SJCRH30 (cell line): ENCODE measurements at regions not wholly inside any gene's neighbourhood (a gene's known extent, or its start where the extent isn't known, plus 50 kb on each side); places are given as distances from the start of the nearest gene placed in this dataset.
A peak's percentile ranks its signal among the peaks of the same experiment; 100 is the strongest.

ENCODE experiments used
- DNase-seq, 2 experiments: peaks; one replicate each; pipeline ENCODE4 v3.0.0-alpha.2; 2015 to 2020
- H3K27ac ChIP-seq: fragments of 250-450 bp; sonication (Bioruptor Pico); 2 replicates; pipeline ENCODE4 v1.5.1; 2020; ENCODE audit warnings: mild to moderate bottlenecking, moderate library complexity
- H3K27me3 ChIP-seq: fragments of 250-450 bp; sonication (Bioruptor Pico); 2 replicates; pipeline ENCODE4 v1.5.1; 2020; ENCODE audit warnings: mild to moderate bottlenecking, moderate library complexity
- H3K36me3 ChIP-seq: fragments of 250-450 bp; sonication (Bioruptor Pico); 2 replicates; pipeline ENCODE4 v1.5.1; 2020; ENCODE audit warnings: mild to moderate bottlenecking, moderate library complexity
- H3K4me1 ChIP-seq: fragments of 250-450 bp; sonication (Bioruptor Pico); 2 replicates; pipeline ENCODE4 v1.5.1; 2020; ENCODE audit warnings: mild to moderate bottlenecking, moderate library complexity
- H3K4me3 ChIP-seq: fragments of 250-450 bp; sonication (Bioruptor Pico); 2 replicates; pipeline ENCODE4 v1.5.1; 2020; ENCODE audit warnings: mild to moderate bottlenecking, moderate library complexity
- H3K9me3 ChIP-seq: fragments of 250-450 bp; sonication (Bioruptor Pico); replicated peaks from 2 replicates; pipeline ENCODE4 v1.5.1; 2020; ENCODE audit warnings: mild to moderate bottlenecking, moderate library complexity

DNA sequence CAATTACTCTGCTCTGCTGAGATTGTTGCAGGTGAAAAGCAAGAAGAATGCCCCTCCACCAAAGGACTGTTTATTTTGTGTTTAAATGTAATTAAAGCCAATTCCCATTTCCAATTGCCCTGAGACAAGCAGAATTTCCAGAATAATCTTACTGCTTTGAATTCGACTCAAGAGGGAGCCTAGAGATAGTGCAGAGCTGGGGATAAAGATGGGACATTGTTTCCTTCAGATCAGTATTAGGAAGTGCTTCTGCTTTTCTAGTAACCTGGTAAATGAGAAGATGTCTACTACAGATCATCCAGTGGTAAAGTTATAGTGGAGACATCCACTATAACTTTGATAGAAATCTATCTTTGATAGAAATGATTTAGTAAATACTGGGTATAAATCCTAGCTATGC is 326.9 kb downstream of the UBE3D start:
- Histone ChIP-seq H3K27me3 (no peaks in the 10 kb centered on the region), H3K9me3 (no peaks in the 10 kb centered on the region), H3K36me3 (no peaks in the 10 kb centered on the region), H3K4me1 (peaks cover 25% of the 10 kb centered on the region), H3K27ac (no peak overlapping the region), H3K4me3 (no peak overlapping the region)
- no peak for DNase-seq

DNA sequence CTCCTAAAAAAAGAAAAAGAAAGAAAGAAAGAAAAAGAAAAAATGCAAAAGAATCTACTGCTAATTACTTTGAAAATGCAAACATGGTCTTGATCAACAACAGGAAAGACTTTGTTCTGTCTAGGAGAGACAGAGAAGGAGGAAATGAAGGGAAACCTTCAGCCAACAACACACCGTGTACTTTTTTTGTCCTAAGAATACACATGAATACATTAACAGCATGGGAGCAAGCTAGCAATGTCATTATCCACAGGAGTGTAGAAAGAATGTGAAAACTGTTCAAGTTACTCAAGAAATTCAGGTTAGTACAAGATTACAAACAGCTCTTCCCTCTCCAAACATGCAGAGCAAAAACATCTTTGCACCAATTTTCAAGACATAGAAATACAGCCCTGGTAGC is 326.3 kb downstream of the UBE3D start:
- Histone ChIP-seq H3K9me3 (no peaks in the 10 kb centered on the region), H3K4me3 (no peak overlapping the region), H3K36me3 (no peaks in the 10 kb centered on the region), H3K4me1 (peaks cover 28% of the 10 kb centered on the region), H3K27me3 (no peaks in the 10 kb centered on the region), H3K27ac (no peak overlapping the region)
- no peak for DNase-seq

DNA sequence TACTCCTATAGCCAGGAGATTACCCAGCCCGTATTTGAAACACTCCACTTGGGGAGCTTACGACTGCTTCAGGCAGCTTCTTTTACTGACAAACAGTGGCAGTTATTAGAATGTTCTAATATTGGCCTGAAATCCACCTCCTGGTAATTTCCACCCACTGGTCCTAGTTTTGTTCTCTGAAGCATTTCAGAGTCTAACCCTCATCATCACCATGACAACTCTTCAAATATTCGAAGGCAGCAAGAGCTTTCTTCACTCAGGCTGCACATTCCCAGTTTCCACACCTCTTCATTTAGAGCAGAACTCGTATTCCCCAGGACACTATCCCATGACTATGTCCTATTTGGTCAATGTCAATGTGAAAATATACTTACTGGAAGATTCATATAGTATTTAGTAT is 325.6 kb downstream of the UBE3D start:
- Histone ChIP-seq H3K4me1 (peaks cover 36% of the 10 kb centered on the region), H3K36me3 (no peaks in the 10 kb centered on the region), H3K4me3 (no peak overlapping the region), H3K27me3 (no peaks in the 10 kb centered on the region), H3K27ac (no peak overlapping the region), H3K9me3 (no peaks in the 10 kb centered on the region)
- no peak for DNase-seq

DNA sequence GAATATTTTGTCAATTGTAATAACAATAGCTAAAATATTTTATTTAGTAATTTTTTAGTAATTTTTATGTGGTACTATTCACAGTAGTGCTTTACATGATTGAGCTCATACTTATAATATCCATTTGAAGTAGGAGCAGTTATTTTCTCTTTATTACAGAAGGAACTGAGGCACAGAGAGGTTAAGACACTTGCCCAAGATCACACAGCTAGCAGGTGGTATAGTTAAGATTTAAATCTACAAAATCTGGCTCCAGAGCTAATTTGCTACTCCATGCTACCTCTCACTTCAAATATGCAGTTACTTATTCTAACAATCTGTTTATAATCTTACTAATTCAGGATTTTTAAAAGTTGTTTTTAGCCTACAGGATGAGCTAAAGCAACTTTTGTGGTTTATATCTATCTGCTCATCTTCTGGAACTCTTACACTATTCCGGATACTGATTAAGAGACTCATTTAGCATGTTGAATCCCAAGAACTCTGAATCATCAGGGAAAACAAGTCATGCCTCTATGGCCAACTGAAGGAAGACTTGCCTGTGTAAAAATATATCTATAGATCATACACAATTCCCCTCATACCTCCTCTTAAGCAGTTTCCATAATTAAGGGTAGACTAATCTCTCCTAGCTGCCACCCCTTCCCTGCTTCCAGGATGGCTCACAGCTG is 324.2 kb downstream of the UBE3D start:
- Histone ChIP-seq H3K27me3 (no peaks in the 10 kb centered on the region), H3K36me3 (no peaks in the 10 kb centered on the region), H3K4me1 (peaks cover 38% of the 10 kb centered on the region), H3K27ac (peak overlapping the region; percentile 80), H3K4me3 (no peak overlapping the region), H3K9me3 (no peaks in the 10 kb centered on the region)
- DNase-seq, result no peak

DNA sequence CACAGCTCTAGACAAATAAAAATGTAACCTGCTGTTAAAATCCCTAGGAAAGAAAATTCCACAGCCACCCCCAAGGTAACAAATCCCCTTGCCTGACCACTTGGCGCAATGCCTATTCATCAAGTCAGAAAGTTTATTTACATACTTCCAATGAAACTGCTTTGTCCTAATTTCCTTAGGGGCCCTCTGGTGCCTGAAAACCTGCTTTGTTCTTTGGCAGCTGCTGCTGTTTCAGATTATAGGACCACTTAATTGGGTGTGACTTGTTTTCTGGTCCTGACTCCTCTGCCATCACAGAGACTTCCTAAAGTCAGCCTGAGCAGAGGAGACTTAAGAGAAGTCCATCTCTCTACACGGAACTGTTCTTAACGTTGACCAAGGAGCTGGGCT is 323.6 kb downstream of the UBE3D start:
- Histone ChIP-seq H3K4me1 (peaks cover 38% of the 10 kb centered on the region), H3K4me3 (no peak overlapping the region), H3K27ac (peak overlapping the region; percentile 80), H3K27me3 (no peaks in the 10 kb centered on the region), H3K9me3 (no peaks in the 10 kb centered on the region), H3K36me3 (no peaks in the 10 kb centered on the region)
- peak; percentile 83 to 92 for DNase-seq

DNA sequence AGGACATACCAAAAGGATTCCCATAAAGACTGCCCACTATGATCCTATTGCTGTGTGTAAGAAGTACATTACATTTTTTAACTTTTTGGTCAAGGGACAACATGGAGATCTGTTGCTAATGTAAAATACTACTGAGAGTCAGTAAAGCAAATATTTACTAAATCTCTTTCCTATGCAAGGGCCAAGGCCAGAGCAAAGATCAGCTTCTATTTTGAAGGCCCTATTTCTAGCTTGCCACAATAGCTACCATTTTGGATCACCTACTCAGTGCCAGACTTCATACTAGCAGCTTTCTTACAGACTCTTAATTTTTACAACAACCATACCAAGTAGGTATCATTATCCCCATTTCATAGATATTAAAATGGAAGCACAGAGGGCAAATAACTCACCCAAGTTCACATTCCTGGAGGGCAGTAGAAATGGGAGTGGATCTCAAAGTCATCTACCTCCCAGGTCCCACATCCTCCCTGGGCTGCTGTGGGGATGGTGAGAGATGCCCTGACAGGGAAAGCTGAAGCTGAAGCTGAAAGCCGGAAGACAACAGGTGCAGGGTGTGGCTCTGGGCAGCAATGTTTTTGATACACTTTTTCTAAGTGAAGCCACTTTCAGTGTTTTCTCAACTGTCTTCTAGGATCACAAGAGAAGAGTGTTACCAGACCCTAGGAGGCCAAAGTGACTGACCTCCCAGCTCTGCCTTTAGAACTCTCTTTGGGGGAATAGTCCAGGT is 321.2 kb downstream of the UBE3D start:
- peak; percentile 54 to 65 for DNase-seq
- H3K4me1 ChIP-seq, result peaks cover 41% of the 10 kb centered on the region
- no peak overlapping the region; the same call in 1 of the 2 replicates for H3K27ac ChIP-seq
- peaks cover 4% of the 10 kb centered on the region; the same call in 1 of the 2 replicates for H3K9me3 ChIP-seq
- H3K27me3 ChIP-seq, result no peaks in the 10 kb centered on the region
- no peak overlapping the region for H3K4me3 ChIP-seq
- no peaks in the 10 kb centered on the region for H3K36me3 ChIP-seq

DNA sequence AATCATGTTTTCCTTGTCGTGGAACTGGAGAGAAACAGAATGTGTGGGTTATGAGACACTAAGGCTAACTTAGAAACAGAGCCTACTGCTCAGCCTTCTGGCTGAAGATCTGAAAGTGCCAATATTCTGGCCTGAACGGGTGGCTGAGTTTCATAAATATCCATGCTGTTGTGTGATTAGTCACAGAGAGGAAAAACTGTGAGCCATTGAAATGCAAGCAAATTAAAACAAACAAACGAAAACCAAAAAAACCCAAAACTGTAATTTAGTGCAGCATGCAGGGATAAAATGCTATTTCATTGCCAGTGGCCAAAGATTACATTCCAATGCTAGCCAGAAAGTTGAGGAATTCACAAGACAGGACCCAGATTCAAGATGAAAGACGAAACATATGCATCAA is 315.1 kb downstream of the UBE3D start:
- Histone ChIP-seq H3K27me3 (no peaks in the 10 kb centered on the region), H3K9me3 (peaks cover 7% of the 10 kb centered on the region; the same call in 1 of the 2 replicates), H3K4me1 (peaks cover 26% of the 10 kb centered on the region), H3K27ac (peak overlapping the region; percentile 90), H3K36me3 (no peaks in the 10 kb centered on the region), H3K4me3 (no peak overlapping the region)
- peak; percentile 62 to 77 for DNase-seq

DNA sequence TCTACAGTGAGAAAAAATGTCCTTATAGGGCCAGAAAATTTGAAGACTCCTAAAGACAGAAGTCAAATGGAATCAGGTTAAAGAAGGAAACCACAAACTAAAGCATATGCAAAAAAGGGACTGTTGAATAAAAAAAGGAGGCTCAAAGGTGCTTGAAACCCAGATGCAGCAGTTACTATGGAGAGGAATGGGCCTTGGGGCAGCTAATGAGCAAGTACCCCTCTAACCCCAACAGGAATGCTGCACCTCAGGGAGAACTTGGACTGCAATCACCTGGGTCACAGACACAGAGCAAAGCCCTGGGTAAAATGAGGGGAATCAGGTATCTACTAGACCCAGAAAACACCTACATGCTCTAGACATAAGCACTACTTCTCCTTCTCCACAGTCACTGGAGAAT is 313.9 kb downstream of the UBE3D start:
- peaks cover 26% of the 10 kb centered on the region for H3K4me1 ChIP-seq
- H3K36me3 ChIP-seq, result no peaks in the 10 kb centered on the region
- peak overlapping the region; percentile 90; the same call in 1 of the 2 replicates for H3K27ac ChIP-seq
- no peaks in the 10 kb centered on the region for H3K27me3 ChIP-seq
- no peak for DNase-seq
- peaks cover 7% of the 10 kb centered on the region; the same call in 1 of the 2 replicates for H3K9me3 ChIP-seq
- H3K4me3 ChIP-seq, result no peak overlapping the region

DNA sequence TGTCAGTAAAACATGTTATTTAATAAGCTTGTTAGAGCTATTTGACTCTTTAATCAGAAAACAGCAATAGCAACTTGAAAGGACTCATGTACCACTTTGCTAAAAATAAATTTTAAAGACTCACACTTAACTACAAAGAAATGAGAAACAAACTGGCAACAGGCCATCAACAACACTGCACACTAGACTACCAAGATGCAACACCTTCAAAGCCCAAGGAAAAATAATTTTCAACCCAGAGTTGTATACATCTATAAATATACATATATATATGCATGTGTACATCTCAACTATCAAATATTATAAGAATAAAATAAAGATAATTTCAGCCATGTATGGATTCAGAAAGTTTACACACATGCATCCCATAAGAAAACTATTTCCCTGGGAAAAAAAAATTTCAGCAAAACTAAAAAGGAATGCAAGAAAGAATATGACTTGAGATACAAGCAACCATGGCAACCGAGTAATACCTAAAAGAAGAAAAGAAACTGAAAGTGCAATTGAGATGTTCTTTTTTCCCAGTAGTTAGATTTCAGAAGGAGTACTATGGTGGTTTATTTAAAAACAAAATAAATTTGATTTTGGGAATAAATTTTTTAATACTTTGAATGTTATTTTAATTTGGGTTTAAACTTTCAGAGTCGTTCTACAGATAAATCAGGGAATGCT is 303.8 kb downstream of the UBE3D start:
- H3K4me1 ChIP-seq, result no peaks in the 10 kb centered on the region
- no peak overlapping the region for H3K4me3 ChIP-seq
- no peaks in the 10 kb centered on the region for H3K27me3 ChIP-seq
- H3K36me3 ChIP-seq, result no peaks in the 10 kb centered on the region
- H3K27ac ChIP-seq, result no peak overlapping the region
- H3K9me3 ChIP-seq, result no peaks in the 10 kb centered on the region; the same call in 1 of the 2 replicates
- DNase-seq, result no peak

DNA sequence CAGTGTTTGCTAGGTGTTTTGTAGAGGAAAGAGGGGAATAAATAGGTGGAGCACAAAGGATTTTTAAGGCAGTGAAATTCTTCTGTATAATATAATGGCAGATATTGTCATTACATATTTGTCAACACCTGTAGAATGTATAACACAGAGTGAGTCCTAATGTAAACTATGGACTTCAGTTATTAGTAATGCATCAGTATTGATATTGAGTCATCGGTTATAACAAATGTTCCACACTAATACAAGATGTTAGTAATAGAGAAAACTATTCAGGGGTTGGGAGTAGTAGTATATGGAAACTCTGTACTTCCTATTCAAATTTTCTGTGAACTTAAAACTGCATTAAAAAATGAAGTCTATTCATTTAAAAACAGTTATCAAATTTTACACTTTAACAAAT is 299.2 kb downstream of the UBE3D start:
- H3K27me3 ChIP-seq, result no peaks in the 10 kb centered on the region
- no peak for DNase-seq
- no peaks in the 10 kb centered on the region for H3K36me3 ChIP-seq
- H3K4me1 ChIP-seq, result no peaks in the 10 kb centered on the region
- H3K27ac ChIP-seq, result no peak overlapping the region
- H3K9me3 ChIP-seq, result no peaks in the 10 kb centered on the region; the same call in 1 of the 2 replicates
- no peak overlapping the region for H3K4me3 ChIP-seq

DNA sequence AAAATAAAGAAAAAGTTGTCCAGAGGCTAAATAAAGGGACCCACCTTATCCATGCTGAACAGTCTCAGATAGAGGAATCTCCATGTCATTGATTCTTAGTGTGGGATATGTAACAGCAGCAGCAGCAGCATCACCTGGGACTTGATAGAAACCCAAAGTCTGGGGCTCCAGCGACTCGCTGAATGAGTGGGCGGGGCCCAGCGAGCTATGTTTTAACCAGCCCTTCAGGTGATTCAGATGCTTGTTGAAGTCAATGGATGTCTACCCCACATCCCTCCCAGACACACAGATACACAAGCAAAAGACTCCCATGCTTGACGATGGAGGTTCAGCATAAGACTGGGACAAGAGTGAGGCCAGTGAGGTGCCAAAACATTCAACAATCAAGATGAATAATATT is 298.6 kb downstream of the UBE3D start:
- no peak for DNase-seq
- Histone ChIP-seq H3K9me3 (no peaks in the 10 kb centered on the region; the same call in 1 of the 2 replicates), H3K4me1 (no peaks in the 10 kb centered on the region), H3K27ac (no peak overlapping the region), H3K27me3 (no peaks in the 10 kb centered on the region), H3K36me3 (no peaks in the 10 kb centered on the region), H3K4me3 (no peak overlapping the region)

DNA sequence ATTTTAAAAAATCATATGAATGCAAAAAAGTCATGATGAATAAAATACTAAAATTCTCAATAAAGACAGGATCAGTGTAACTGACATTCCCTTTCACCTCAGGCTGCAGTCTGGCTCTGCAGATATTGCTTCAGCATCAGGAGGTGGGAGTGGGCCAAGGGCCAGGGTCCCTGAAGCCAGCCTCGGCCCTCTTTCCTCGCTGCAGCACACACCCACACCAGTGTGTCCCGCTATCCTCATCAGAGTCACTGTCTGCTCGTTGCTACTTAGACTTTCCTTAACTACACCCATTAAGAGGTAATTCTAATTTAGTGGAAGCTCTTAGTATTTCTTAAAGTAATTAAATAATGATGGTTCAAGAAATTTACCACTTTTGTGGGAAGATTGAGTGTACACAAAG is 298.2 kb downstream of the UBE3D start:
- H3K4me1 ChIP-seq, result no peaks in the 10 kb centered on the region
- H3K9me3 ChIP-seq, result no peaks in the 10 kb centered on the region; the same call in 1 of the 2 replicates
- no peaks in the 10 kb centered on the region for H3K27me3 ChIP-seq
- H3K27ac ChIP-seq, result no peak overlapping the region
- DNase-seq, result no peak
- no peaks in the 10 kb centered on the region for H3K36me3 ChIP-seq
- H3K4me3 ChIP-seq, result no peak overlapping the region

DNA sequence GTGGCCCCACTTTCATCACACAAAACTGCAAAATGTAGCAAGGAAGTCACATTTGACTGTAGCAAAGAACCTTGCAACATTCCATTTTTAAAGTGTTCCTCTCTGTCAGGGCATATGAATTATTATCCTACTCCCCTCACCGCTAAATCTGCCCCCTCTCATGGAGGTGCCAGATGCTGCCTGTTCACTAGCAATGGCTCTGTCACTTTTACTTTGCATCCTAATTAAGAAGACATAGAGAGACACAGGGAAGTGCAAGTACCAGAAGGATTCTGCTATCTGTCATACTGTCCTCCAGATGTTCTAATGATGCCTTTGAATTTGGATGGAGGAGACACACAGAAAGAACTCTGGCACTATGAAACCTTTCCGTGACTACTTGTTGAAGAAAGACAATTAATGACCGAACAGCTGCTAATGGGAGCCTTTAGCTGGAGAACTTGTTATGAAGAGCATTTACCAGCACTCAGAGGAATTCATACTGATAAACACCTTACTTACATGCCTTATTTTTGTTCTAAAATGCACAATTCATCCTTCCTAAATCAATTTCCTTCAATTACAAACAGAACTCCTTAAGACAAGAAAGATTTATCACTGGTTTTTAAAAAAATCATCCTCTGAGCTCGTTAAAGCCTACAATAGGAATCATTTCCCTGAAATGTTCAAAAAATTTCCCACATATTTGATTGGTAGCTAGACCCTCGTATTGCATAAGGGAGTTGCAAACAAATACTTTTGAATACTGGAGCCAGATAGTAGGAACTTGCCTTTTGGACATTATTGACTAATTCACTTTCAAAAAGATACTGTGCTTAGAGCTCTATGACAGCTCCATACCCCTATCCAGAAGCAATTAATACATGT is 292.6 kb downstream of the UBE3D start:
- Histone ChIP-seq H3K9me3 (no peaks in the 10 kb centered on the region), H3K27me3 (no peaks in the 10 kb centered on the region), H3K4me3 (no peak overlapping the region), H3K27ac (no peak overlapping the region), H3K4me1 (0 out of 2 replicates have a peak, but pooled peaks cover 4% of the 10 kb centered on the region), H3K36me3 (no peaks in the 10 kb centered on the region)
- DNase-seq, result peak in 1 of 2 experiments; percentile 22

DNA sequence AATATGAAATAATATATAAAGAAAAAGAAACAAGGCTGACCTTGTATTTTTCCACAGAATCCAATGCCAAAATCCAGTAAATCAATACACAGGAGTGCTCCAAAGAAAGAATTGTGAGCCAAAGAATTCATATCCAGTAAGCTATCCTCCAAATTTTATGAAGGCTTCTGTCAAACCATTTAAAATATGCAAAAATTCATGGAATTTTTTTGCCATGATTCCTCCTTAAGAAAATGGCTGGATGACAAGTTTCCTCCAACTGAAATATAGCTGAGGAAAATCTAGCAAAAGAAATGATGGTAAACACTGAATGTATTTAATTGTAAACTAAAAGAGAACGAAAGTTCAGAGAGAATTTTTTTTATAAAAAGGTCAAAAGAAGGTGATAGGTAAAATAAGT is 290.3 kb downstream of the UBE3D start:
- H3K27me3 ChIP-seq, result no peaks in the 10 kb centered on the region
- no peaks in the 10 kb centered on the region for H3K9me3 ChIP-seq
- no peaks in the 10 kb centered on the region for H3K36me3 ChIP-seq
- H3K4me1 ChIP-seq, result 0 out of 2 replicates have a peak, but pooled peaks cover 4% of the 10 kb centered on the region
- no peak overlapping the region for H3K4me3 ChIP-seq
- no peak overlapping the region for H3K27ac ChIP-seq
- no peak for DNase-seq
